GM19351 (cell line): ENCODE measurements at regions not wholly inside any gene's neighbourhood (a gene's known extent, or its start where the extent isn't known, plus 50 kb on each side); places are given as distances from the start of the nearest gene placed in this dataset.

Source experiments
- ATAC-seq: cut with Tn5 transposase; IDR thresholded peaks from one replicate; pipeline ENCODE4 v1.9.1; 2021; ENCODE audit warnings: mild to moderate bottlenecking, moderate library complexity; ENCODE audit not compliant: unreplicated experiment

DNA sequence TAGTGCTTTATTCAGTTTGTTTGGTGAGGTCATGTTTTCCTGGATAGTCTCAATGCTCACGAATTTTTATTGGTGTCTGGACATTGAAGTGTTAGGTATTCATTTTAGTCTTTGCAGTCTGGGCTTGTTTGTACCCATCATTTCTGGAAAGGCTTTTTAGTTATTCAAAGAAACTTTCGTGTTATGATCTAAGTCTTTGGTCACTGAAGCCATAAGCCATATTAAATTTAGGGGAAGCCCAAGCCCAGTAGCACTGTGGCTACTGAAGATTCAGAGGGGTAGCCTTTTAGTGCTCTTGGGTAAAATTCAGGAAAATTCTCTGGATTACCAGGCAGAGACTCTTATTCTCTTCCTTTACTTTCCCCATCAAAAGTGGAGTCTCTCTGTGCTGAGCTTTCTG lies 56.2 kb upstream of the PEX5L start:
- no peak for ATAC-seq

DNA sequence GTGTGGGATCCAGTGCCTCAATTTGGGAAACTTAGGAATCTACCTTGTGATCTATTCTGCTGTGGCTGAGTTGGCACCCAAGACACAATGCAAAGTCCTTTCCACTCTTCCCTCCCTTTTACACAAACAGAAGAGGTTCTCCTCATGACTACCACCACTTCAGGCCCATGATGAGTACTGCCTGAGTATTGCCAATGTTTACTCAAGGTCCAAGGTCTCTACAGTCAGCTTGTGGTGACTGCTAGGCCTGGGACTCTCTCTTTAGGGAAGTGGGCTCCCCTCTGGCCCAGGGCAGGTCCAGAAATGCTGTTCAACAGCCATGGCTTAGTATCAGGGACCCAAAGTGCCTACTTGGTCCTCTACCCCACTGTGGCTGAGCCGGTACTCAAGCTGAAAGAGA lies 56.8 kb upstream of the PEX5L start:
- ATAC-seq: no peak

DNA sequence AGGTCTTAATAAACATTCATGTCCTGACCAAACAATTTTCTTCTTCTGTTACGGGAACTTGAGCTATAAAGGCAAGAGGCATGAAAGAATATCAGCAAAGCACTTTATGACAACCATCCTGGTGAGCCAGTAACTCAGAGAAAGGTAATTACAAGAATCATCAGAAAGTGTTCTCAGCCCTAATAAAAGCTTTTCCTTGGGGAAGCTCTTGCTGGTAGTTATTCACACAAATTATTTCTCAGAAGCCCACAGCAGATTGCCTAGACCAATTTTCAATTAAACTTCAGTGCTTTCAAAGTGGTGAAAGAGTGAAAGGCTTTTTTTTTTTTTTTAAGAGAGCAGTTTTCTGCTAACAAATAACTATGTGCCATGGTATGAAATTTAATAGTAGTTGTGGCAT lies 60.9 kb upstream of the PEX5L start:
- ATAC-seq: no peak

DNA sequence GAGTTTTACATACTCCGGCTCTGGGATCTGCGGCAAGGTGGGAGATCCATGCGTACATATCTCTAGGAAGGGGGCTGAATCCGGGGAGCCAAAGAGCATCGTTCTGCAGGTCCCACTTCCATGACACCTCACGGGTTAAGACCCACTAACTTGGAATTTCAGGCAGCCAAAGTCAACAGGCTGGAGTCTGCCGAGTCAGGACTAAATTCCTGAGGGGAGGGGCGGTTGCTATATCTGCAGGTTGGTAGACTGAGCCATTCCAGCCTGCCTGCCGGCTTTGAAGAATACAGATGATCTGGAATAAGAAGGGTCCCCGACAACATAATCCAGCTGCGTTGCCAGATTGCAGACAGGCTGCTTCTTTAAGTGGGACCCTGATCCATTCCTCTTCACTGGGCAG lies 65.4 kb upstream of the PEX5L start:
- ATAC-seq: no peak

- ATAC-seq: no peak
Observed at GRCh38 chr3:180102604-180103003, 65.9 kb upstream of the PEX5L start.

DNA sequence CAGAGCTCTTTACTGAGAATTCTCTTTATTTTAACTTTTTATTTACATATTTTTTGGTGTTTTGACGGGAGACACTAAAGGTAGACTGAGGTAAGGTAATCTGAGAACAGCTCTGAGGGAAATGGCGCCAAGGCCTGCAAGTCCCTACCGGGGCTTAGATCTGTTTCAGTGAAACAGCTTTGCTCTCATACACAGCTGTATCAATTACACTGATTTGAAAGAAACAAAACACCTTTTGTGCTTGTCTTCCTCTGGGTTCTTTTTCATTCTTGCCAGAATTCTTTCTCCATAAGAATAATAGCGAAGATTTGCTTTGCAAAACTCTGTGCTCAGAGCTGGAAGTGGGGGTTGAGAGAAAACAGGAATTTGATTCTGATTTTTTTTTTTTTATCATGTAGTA lies 79.5 kb upstream of the PEX5L start:
- no peak for ATAC-seq

DNA sequence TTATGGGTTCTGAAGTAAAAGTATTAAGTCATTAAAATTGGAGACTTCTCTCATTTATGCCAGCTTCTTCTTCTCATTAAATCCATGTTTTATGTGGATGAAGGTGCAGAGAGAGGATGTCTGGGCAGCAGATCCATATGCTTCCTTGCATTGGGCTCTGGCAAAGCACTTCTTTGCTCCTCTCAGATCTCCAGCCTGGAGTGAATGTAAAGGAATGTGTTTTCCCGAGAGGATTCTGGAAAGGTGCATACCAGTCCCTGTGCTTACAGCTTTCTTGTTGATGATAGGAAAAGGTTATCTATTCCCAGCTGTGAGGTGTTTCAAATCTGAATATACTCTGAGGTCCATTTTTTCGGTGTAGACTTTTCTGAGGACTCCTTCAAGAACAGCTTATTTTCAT lies 79.9 kb upstream of the PEX5L start:
- no peak for ATAC-seq

DNA sequence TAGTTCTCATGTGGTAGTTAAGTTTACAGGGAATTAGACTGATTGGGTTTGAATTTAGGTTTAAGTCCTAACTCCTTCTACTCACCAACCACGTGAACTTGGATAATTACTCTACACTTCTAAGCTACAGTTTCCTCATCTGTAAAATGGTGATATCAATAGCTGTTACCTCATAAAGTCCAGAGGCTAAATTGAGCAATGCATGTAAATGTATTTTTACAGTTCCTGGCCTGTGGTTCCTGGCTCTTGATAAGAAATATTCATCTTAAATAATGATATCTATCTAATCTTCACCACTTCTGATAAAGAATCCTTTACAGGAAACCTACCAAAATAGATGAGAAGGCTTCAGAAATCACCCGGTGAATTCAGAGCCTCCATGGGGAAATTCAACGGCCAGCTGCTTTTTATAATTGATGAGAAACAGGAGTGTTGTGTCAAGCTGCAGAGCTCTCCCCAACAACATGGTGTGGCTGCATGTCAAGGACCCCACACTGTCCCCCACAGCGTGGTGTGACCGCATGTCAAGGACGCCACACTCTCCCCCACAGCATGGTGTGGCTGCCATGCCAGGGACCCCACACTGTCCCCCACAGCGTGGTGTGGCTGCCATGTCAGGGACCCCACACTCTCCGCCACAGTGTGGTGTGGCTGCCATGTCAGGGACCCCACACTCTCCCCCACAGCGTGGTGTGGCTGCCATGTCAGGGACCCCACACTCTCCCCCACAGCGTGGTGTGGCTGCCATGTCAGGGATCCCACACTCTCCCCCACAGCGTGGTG lies 80.8 kb upstream of the PEX5L start:
- no peak for ATAC-seq

- ATAC-seq: no peak
Observed at GRCh38 chr3:180119567-180119966, 82.8 kb upstream of the PEX5L start.

GRCh38 chr3:180123928-180124327 lies 87.2 kb upstream of the PEX5L start:
- no peak for ATAC-seq

DNA sequence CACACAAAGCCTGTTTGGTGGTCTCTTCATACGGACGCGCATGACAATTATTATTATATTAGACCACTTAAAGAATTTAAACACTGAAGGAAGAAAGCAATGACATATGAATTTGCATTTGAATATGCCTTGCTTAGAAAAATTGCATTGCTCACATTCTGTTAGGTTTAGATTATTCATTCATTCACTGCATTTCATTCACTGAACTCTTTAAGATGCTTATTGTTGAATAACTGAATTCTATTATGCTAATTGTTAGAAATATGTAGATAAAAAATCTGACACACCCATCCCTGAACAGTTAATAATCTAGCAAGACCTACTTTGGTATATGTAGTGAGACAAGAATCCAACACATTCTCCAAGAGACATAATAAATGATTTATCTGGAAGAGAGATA lies 94.4 kb upstream of the PEX5L start:
- no peak for ATAC-seq

DNA sequence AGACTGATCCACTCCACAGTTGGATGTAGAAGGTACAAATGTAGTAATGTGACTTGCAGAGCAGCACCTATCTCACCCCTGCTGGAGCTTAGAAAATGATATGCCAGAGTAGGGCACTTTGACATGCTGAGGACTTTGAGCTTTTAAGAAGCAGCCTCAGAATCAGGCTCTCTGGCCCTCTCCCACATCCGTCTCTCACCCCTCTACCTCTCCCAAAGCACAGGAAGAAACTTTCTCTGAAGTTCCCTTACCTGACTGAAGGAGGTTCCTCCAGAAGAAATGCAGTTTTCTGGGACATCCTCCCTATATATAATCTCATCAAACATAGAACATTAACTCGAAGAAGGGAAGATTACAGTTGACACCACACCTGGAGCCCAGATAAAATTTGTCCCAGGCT lies 98.4 kb upstream of the PEX5L start:
- no peak for ATAC-seq

DNA sequence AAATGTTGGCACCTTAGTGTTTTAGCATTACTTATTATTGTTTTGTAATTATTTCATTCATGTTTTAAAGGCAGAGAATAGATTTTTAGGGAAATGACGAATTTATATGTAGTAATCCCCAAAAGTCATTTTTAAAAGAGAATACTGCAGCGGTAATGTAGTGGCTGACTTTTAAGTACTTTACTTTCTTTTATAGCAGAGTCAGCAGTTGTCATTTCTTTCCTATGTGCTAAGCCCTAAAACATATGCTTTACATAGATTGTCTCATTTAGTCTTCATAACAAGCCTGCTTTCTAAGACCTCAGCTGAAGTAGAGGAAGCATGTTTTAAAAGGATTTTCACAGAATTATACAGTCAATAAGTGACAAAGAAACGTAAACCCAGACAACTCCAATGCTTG lies 102.1 kb upstream of the PEX5L start:
- ATAC-seq: no peak

DNA sequence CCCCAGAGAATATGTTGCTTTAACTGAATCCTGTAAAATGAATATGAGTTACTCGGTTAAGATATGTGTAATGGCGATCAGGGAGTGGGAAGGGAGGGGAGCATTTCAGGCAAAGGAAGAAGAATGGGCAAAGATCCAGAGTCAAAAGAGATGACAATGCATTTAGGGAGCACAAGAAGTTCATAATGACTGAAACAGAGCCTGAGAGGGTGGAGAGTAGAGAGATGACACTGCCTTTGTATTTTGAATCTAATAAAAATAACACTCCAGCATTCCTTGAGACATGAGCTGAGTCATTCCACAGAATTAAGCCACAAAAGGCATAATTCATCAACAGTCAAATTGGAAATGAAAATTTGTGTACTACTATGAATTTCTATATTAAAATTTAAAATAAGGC lies 105.3 kb upstream of the PEX5L start:
- ATAC-seq: no peak

DNA sequence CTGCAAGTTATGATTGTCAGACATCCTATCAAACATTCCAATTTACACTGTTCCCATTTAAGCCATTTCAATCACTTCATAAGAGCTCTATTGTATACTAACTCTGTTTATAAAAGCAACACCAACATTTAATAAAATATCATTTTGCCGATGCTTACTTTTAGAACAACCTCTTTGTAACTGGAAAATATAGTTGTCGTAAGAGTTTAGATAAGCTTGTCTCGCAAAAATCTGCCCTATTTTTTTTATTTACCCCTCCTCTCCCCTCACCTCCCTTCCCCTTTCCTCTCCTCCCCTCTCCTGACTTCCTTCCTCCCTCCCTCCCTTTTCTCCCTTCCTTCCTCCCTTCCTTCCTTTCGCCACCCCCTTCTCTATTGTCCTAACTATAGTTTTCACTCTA lies 105.7 kb upstream of the PEX5L start:
- ATAC-seq: no peak

GRCh38 chr3:180161770-180162169 lies 125.0 kb upstream of the PEX5L start:
- no peak for ATAC-seq

DNA sequence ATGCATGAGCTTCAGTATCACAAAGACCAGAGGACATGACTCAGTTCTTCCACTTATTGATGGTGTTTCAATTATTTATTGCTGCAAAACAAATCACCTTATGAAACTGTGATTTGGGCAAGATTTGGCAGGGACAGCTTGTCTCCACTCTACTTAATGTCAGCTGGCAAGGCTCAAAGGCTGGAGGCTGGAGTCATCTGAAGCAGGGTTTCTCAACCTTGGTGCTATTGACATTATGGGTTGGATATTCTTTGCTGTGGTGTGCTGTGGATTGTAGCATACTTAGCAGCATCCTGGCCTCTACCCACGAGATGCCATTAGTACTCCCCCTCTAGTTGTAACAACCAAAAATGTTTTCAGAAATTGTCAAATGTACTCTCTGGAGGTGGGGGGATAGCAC lies 138.8 kb upstream of the PEX5L start:
- ATAC-seq: no peak

DNA sequence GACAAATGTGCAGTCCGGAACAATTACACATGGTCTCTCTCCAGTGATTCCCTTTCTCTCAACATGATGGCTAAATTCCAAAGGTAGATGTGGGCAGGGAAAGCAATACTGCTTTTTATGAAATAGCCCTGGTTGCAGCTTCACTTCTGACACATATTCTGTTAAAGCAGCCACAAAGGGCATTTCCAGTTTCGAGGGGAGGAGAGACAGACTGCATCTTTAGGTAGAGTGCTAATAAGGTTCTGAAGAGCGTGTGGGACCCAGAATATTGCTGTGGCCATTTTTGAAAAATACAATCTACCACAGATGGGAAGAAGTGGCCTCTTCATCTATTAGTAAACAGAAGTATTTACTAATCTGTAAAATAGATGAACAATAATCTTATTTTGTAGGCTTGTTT lies 139.3 kb upstream of the PEX5L start:
- no peak for ATAC-seq

DNA sequence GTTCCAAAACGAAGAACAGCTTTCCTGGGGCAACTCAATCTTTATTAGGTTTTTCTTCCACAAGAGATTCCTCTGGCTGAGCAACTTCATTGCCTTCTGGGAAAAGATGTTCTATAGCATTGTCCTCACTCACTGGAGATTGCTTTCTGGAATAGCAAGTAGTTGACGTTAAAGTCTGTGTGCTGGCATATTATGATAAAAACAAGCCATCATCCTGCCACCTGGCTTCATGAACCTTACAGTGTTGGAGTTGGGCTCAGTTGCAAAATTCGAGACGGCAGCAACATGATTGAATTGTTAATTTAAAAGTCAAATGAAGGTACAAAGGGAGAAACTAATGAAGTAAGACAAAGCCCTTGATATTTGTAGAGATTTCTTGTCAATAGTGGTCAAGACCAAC lies 140.5 kb upstream of the PEX5L start:
- ATAC-seq: no peak

DNA sequence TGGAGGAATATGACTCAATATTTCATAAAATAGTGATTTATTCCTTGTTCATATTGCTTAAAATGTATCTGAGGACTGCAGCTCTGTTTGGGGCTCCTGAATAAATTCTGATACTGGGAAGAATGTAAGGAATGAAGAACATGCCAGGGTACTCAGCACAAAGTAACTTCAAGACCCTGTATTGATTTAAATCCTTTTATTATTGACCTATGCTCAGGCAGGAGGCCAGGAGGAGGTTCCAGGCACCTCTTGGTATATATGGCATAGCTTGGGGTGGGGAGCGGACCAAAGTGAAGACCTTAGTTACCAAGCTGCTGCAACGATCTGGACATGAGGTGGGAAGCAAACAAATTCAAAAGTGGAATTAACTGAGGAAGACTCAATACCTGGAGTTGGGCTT lies 142.8 kb upstream of the PEX5L start:
- no peak for ATAC-seq

- ATAC-seq: no peak
Observed at GRCh38 chr3:180180795-180181194, 144.1 kb upstream of the PEX5L start.

DNA sequence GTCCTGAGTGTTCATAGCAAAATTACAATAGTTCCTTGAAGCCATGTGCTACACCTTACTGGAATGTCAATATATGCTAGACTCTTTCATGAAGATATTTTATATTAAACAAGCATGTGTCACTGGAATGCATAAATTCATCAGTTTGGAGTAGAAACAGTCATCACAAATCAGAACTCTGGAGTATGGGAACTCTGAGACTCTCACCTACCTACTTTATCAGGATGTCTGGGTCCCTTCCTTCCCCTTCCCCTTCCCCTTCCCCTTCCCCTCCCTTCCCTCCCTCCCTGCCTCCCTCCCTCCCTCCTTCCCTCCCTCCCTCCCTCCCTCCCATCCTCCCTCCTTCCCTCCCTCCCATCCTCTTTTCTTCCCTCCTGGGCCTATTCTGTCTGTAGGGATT lies 144.7 kb upstream of the PEX5L start:
- no peak for ATAC-seq

DNA sequence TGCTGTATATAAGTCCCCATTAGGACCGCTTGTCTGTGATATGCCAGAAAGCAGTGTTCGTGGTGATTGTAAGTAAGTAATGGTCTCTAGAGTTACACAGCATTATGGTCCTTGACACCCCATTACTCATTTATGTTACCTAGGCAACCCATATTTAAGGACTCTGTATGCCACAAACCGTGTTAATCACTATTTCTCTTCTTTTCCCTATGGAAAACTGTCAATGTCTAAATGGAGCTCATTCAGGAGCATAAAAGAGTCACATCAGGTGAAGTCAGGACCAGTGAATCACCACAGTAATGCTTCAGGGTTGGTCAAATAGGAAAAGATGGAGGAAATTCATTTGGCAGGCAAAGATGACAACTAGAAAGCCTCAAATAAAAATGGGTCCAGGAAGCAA lies 146.6 kb upstream of the PEX5L start:
- ATAC-seq: no peak
